MM.1S (cell line): ENCODE measurements at regions not wholly inside any gene's neighbourhood (a gene's known extent, or its start where the extent isn't known, plus 50 kb on each side); places are given as distances from the start of the nearest gene placed in this dataset.
"Not testable (repeated sequence)": the region's sequence is repeated elsewhere in the genome, so short reads cannot be mapped to it uniquely, and the experiment has no call there.

Experiments
- DNase-seq: peaks from one replicate; pipeline ENCODE4 v3.0.0-alpha.2; 2015
- H2AFZ ChIP-seq: fragments of 300-600 bp; sonication (generic); 2 replicates; pipeline ENCODE4 v1.6.0; 2016; ENCODE audit warnings: antibody characterized with exemption, low read length
- H3F3A ChIP-seq: fragments of 300-600 bp; sonication (generic); 2 replicates; pipeline ENCODE4 v1.6.1; 2016; ENCODE audit warnings: mild to moderate bottlenecking, antibody characterized with exemption, low read length, moderate library complexity, mixed read lengths; ENCODE audit not compliant: insufficient read depth
- H3K27ac ChIP-seq: fragments of 300-600 bp; sonication (generic); 2 replicates; pipeline ENCODE4 v1.5.1; 2016; ENCODE audit warnings: mild to moderate bottlenecking, low read length
- H3K27me3 ChIP-seq: fragments of 300-600 bp; sonication (generic); replicated peaks from 2 replicates; pipeline ENCODE4 v1.6.0; 2016; ENCODE audit warnings: low read length; ENCODE audit not compliant: insufficient read depth
- H3K36me3 ChIP-seq: fragments of 300-600 bp; sonication (generic); replicated peaks from 2 replicates; pipeline ENCODE4 v1.6.1; 2016; ENCODE audit warnings: mild to moderate bottlenecking, low read length, mixed read lengths; ENCODE audit not compliant: insufficient read depth
- H3K4me1 ChIP-seq: fragments of 300-600 bp; sonication (generic); 2 replicates; pipeline ENCODE4 v1.6.1; 2016; ENCODE audit warnings: low read length, mixed read lengths
- H3K4me2 ChIP-seq: fragments of 300-600 bp; sonication (generic); 2 replicates; pipeline ENCODE4 v1.6.0; 2016; ENCODE audit warnings: low read depth, low read length
- H3K4me3 ChIP-seq: fragments of 300-600 bp; sonication (generic); 2 replicates; pipeline ENCODE4 v1.5.1; 2016; ENCODE audit warnings: low read length, mixed read lengths
- H3K79me2 ChIP-seq: fragments of 300-600 bp; sonication (generic); 2 replicates; pipeline ENCODE4 v1.6.1; 2016; ENCODE audit warnings: mixed run types, low read length, mixed read lengths
- H3K9ac ChIP-seq: fragments of 300-600 bp; sonication (generic); 2 replicates; pipeline ENCODE4 v1.6.1; 2016; ENCODE audit warnings: low read length, mixed read lengths
- H3K9me2 ChIP-seq: fragments of 300-600 bp; sonication (generic); replicated peaks from 2 replicates; pipeline ENCODE4 v1.6.1; 2016; ENCODE audit warnings: mild to moderate bottlenecking, low read length, mixed read lengths; ENCODE audit not compliant: insufficient read depth
- H3K9me3 ChIP-seq: fragments of 300-600 bp; sonication (generic); replicated peaks from 2 replicates; pipeline ENCODE4 v1.6.1; 2016; ENCODE audit warnings: mild to moderate bottlenecking, low read length, mixed read lengths; ENCODE audit not compliant: insufficient read depth
- H4K20me1 ChIP-seq: fragments of 300-600 bp; sonication (generic); 2 replicates; pipeline ENCODE4 v1.6.1; 2016; ENCODE audit warnings: mild to moderate bottlenecking, low read length, moderate library complexity, mixed read lengths; ENCODE audit not compliant: insufficient read depth
- EZH2 ChIP-seq: fragments of 300-600 bp; sonication (generic); optimal IDR thresholded peaks from 2 replicates; pipeline ENCODE3; 2017; ENCODE audit warnings: low read depth, mild to moderate bottlenecking, antibody characterized with exemption, low read length, mixed read lengths
- EZH2phosphoT487 ChIP-seq: fragments of 300-600 bp; sonication (generic); IDR thresholded peaks from 2 replicates; pipeline ENCODE4 v1.6.1; 2018; ENCODE audit warnings: antibody characterized with exemption, low read length
- TF ChIP-seq, protein P1 (sequence below): fragments of 300-600 bp; sonication (generic); IDR thresholded peaks from 2 replicates; pipeline ENCODE4 v1.5.1; 2016; ENCODE audit warnings: antibody characterized with exemption, low read length, mixed read lengths

DNA sequence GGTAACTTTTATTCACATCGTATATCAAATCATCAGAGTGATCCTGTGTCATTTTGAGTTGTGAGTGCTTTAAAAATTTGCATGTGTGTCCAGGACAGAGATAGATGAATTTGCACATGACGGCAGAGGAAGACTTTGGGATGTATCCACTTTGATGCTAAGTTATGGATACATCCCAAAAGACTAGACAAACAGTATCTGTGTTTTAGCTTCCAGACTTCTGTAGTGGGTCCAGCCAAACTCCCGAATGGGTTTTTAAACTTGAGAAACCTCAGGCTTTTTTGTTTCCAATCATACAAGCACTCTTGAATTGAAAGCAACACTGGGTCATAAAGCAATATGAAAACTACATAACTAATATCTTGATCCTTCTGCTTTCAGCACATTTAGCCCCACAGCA lies 213.8 kb downstream of the C9orf152 start:
- TF ChIP-seq EZH2phosphoT487 (no peak), EZH2 (no peak)
- TF ChIP-seq, protein P1, sequence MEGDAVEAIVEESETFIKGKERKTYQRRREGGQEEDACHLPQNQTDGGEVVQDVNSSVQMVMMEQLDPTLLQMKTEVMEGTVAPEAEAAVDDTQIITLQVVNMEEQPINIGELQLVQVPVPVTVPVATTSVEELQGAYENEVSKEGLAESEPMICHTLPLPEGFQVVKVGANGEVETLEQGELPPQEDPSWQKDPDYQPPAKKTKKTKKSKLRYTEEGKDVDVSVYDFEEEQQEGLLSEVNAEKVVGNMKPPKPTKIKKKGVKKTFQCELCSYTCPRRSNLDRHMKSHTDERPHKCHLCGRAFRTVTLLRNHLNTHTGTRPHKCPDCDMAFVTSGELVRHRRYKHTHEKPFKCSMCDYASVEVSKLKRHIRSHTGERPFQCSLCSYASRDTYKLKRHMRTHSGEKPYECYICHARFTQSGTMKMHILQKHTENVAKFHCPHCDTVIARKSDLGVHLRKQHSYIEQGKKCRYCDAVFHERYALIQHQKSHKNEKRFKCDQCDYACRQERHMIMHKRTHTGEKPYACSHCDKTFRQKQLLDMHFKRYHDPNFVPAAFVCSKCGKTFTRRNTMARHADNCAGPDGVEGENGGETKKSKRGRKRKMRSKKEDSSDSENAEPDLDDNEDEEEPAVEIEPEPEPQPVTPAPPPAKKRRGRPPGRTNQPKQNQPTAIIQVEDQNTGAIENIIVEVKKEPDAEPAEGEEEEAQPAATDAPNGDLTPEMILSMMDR: no peak
- H3K36me3 ChIP-seq: no peaks in the 10 kb centered on the region
- H3K9ac ChIP-seq: no peak overlapping the region
- no peaks in the 10 kb centered on the region for H3K79me2 ChIP-seq
- H3K27me3 ChIP-seq: no peaks in the 10 kb centered on the region
- H3K4me1 ChIP-seq: no peaks in the 10 kb centered on the region
- no peak overlapping the region for H3K27ac ChIP-seq
- DNase-seq: no peak
- H3K4me3 ChIP-seq: no peak overlapping the region
- no peak overlapping the region for H3K4me2 ChIP-seq
- no peaks in the 10 kb centered on the region for H3K9me3 ChIP-seq
- no peaks in the 10 kb centered on the region for H4K20me1 ChIP-seq
- no peaks in the 10 kb centered on the region for H3F3A ChIP-seq
- H2AFZ ChIP-seq: no peak overlapping the region
- H3K9me2 ChIP-seq: no peaks in the 10 kb centered on the region

DNA sequence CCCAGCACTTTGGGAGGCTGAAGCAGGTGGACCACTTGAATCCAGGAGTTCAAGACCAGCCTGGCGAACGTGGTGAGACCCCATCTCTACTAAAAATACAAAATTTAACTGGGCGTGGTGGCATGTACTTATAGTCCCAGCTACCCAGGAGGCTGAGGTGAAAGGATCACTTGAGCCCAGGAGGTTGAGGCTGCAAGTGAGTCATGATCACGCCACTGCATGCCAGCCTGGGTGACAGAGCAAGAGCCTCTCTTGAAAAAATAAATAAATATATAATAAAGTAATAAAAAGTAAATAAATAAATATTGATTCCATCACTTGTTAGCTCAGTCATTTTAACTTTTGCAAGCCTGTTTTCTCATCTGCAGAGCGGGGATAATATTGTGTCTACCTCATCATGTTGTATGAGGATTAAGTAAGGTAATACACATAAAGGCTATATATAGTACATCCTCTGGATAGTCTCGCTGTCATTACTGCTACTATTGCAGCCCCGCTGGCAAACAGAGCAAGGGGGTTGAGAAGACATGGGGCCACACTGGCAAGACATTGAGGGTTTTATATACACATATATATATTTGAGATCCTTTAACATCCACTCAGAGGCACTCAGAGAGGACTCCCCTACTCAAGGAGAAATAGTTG lies 210.9 kb downstream of the C9orf152 start:
- Histone ChIP-seq H3K9me2 (no peaks in the 10 kb centered on the region), H3K9ac (no peak overlapping the region), H3K27ac (no peak overlapping the region), H3F3A (no peaks in the 10 kb centered on the region), H4K20me1 (no peaks in the 10 kb centered on the region), H3K9me3 (no peaks in the 10 kb centered on the region), H3K4me1 (no peaks in the 10 kb centered on the region), H2AFZ (no peak overlapping the region), H3K36me3 (no peaks in the 10 kb centered on the region), H3K4me3 (no peak overlapping the region), H3K4me2 (no peak overlapping the region), H3K27me3 (no peaks in the 10 kb centered on the region), H3K79me2 (no peaks in the 10 kb centered on the region)
- no peak for DNase-seq
- TF ChIP-seq, protein P1: no peak

DNA sequence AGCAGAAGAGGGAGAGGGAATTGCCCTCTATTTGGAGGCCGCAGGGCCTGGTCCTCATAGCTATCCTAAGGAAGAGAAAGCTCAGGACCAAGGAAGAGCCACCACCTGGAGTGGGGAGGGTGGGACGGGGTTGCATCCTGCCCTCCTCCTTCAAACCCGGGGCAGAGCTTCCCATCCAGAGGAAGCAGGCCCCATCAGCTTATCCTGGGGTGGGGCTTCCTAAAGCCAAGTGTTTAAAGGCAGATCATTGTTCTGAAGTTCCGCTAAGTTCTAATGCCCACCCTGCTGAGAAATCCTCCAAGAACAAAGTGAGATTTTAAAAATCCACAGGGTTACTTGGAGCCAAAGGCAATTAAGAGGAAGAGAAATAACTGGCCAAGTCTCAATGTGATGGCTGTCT lies 210.3 kb downstream of the C9orf152 start:
- TF ChIP-seq EZH2: no peak
- no peak for TF ChIP-seq EZH2phosphoT487
- TF ChIP-seq, protein P1: no peak

DNA sequence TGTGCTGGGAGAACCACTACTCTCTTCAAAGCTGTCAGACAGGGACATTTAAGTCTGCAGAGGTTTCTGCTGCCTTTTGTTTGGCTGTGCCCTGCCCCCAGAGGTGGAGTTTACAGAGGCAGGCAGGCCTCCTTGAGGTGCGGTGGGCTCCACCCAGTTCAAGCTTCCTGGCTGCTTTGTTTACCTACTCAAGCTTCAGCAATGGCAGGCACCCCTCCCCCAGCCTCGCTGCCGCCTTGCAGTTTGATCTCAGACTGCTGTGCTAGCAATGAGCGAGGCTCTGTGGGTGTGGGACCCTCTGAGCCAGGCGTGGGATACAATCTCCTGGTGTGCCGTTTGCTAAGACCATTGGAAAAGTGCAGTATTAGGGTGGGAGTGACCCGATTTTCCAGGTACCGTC lies 202.4 kb downstream of the C9orf152 start:
- not testable (repeated sequence) for H3K36me3 ChIP-seq, H3K4me2 ChIP-seq, H3K27ac ChIP-seq, H3F3A ChIP-seq, H3K9me2 ChIP-seq, H3K4me1 ChIP-seq, H2AFZ ChIP-seq, DNase-seq, H3K27me3 ChIP-seq, H3K4me3 ChIP-seq, H3K9ac ChIP-seq, H3K79me2 ChIP-seq, H4K20me1 ChIP-seq, H3K9me3 ChIP-seq

More for the DNA sequence above, 210.3 kb downstream of the C9orf152 start:
- Histone ChIP-seq H3K9ac (no peak overlapping the region), H3K4me1 (no peaks in the 10 kb centered on the region), H3K4me2 (no peak overlapping the region), H3K79me2 (no peaks in the 10 kb centered on the region), H3K36me3 (no peaks in the 10 kb centered on the region), H2AFZ (no peak overlapping the region), H3K27me3 (no peaks in the 10 kb centered on the region), H3K9me3 (no peaks in the 10 kb centered on the region), H3K27ac (no peak overlapping the region), H3K9me2 (no peaks in the 10 kb centered on the region), H4K20me1 (no peaks in the 10 kb centered on the region), H3K4me3 (no peak overlapping the region), H3F3A (no peaks in the 10 kb centered on the region)
- DNase-seq: no peak
